GM12891 (cell line): ENCODE measurements at regions not wholly inside any gene's neighbourhood (a gene's known extent, or its start where the extent isn't known, plus 50 kb on each side); places are given as distances from the start of the nearest gene placed in this dataset.

Source experiments
- DNase-seq: peaks from one replicate; pipeline ENCODE4 v3.0.0; 2011; ENCODE audit warnings: low spot score; ENCODE audit not compliant: insufficient read length
- FAIRE-seq: peaks from 2 replicates; lab custom pipeline; 2011; peaks lifted over from hg19 to GRCh38; lab: Jason Lieb, UNC
- PAX5 ChIP-seq: IDR thresholded peaks from 2 replicates; pipeline ENCODE4 v1.6.1; 2011; ENCODE audit warnings: low read length, moderate library complexity, mild to moderate bottlenecking; ENCODE audit not compliant: insufficient read depth, severe bottlenecking
- POLR2A ChIP-seq: IDR thresholded peaks from 2 replicates; pipeline ENCODE4 v1.6.1; 2011; ENCODE audit warnings: low read depth, low read length, control low read depth
- POLR2AphosphoS5 ChIP-seq: IDR thresholded peaks from 2 replicates; pipeline ENCODE4 v1.6.1; 2011; ENCODE audit warnings: low read depth, low read length, control low read depth
- POU2F2 ChIP-seq: IDR thresholded peaks from 2 replicates; pipeline ENCODE4 v1.6.1; 2011; ENCODE audit warnings: low read depth, mild to moderate bottlenecking, control low read depth, low read length, moderate library complexity
- SPI1 ChIP-seq: IDR thresholded peaks from 2 replicates; pipeline ENCODE4 v1.6.1; 2011; ENCODE audit warnings: low read depth, low read length, control low read depth
- TAF1 ChIP-seq: IDR thresholded peaks from 2 replicates; pipeline ENCODE4 v1.6.1; 2011; ENCODE audit warnings: low read depth, low read length, control low read depth

GRCh38 chrX:139058831-139059495 is 347.4 kb upstream of the FGF13 start:
- no peak for TF ChIP-seq PAX5
- TF ChIP-seq POU2F2, result no peak
- TF ChIP-seq POLR2A, result no peak
- no peak for TF ChIP-seq POLR2AphosphoS5
- TF ChIP-seq TAF1, result no peak
- no peak for TF ChIP-seq SPI1
- no peak for FAIRE-seq
- no peak for DNase-seq

GRCh38 chrX:139052461-139052860 is 340.9 kb upstream of the FGF13 start:
- FAIRE-seq, result no peak
- TF ChIP-seq SPI1, result no peak
- no peak for TF ChIP-seq PAX5
- TF ChIP-seq POU2F2, result no peak
- no peak for TF ChIP-seq POLR2AphosphoS5
- no peak for TF ChIP-seq TAF1
- no peak for TF ChIP-seq POLR2A
- DNase-seq, result no peak

- TF ChIP-seq PAX5, result no peak
- TF ChIP-seq SPI1, result no peak
- no peak for TF ChIP-seq TAF1
- TF ChIP-seq POLR2AphosphoS5, result no peak
- no peak for TF ChIP-seq POLR2A
- no peak for TF ChIP-seq POU2F2
- DNase-seq (no peak), FAIRE-seq (no peak)
Measured at GRCh38 chrX:139049465-139049864, 337.9 kb upstream of the FGF13 start.

- FAIRE-seq (no peak), DNase-seq (no peak)
- TF ChIP-seq POLR2AphosphoS5 (no peak), SPI1 (no peak)
Measured at GRCh38 chrX:139044680-139045079, 333.2 kb upstream of the FGF13 start.

- FAIRE-seq, result no peak
- TF ChIP-seq TAF1, result no peak
- no peak for TF ChIP-seq POLR2AphosphoS5
- no peak for TF ChIP-seq POU2F2
- no peak for TF ChIP-seq POLR2A
- no peak for TF ChIP-seq PAX5
- TF ChIP-seq SPI1, result no peak
- no peak for DNase-seq
Measured at GRCh38 chrX:139039041-139039440, 327.5 kb upstream of the FGF13 start.

- TF ChIP-seq PAX5 (no peak), POLR2AphosphoS5 (no peak)
- DNase-seq (no peak), FAIRE-seq (no peak)
Measured at GRCh38 chrX:139026811-139027210, 315.3 kb upstream of the FGF13 start.

- DNase-seq (no peak), FAIRE-seq (no peak)
- TF ChIP-seq PAX5, result no peak
- TF ChIP-seq POLR2A, result no peak
- TF ChIP-seq SPI1, result no peak
Measured at GRCh38 chrX:139026406-139026805, 314.9 kb upstream of the FGF13 start.

- FAIRE-seq, result no peak
- DNase-seq, result no peak
- TF ChIP-seq PAX5 (no peak), POLR2A (no peak), TAF1 (no peak), POU2F2 (no peak), POLR2AphosphoS5 (no peak), SPI1 (no peak)
Measured at GRCh38 chrX:139025816-139026215, 314.3 kb upstream of the FGF13 start.

GRCh38 chrX:139023531-139023930 is 312.0 kb upstream of the FGF13 start:
- TF ChIP-seq POLR2A (no peak), POU2F2 (no peak), SPI1 (no peak), TAF1 (no peak), POLR2AphosphoS5 (no peak), PAX5 (no peak)
- FAIRE-seq, result no peak
- no peak for DNase-seq

GRCh38 chrX:139020801-139021200 is 309.3 kb upstream of the FGF13 start:
- no peak for FAIRE-seq

GRCh38 chrX:139018436-139018835 is 306.9 kb upstream of the FGF13 start:
- no peak for FAIRE-seq
- TF ChIP-seq PAX5 (no peak), TAF1 (no peak), SPI1 (no peak), POLR2A (no peak), POLR2AphosphoS5 (no peak), POU2F2 (no peak)

More at GRCh38 chrX:139020801-139021200, 309.3 kb upstream of the FGF13 start:
- no peak for TF ChIP-seq POU2F2
- no peak for TF ChIP-seq TAF1
- no peak for TF ChIP-seq POLR2A
- TF ChIP-seq POLR2AphosphoS5, result no peak
- no peak for TF ChIP-seq SPI1
- TF ChIP-seq PAX5, result no peak
- DNase-seq, result no peak

GRCh38 chrX:139015627-139016026 is 304.1 kb upstream of the FGF13 start:
- FAIRE-seq (no peak), DNase-seq (no peak)
- TF ChIP-seq POU2F2 (no peak), POLR2A (no peak), POLR2AphosphoS5 (no peak), TAF1 (no peak), SPI1 (no peak), PAX5 (no peak)

More at GRCh38 chrX:139018436-139018835, 306.9 kb upstream of the FGF13 start:
- DNase-seq, result no peak
